ENCODE measurements at regions not wholly inside any gene's neighbourhood (a gene's known extent, or its start where the extent isn't known, plus 50 kb on each side); places are given as distances from the start of the nearest gene placed in this dataset.

- no peak for TF ChIP-seq CTCF (IDR thresholded peaks at IDR 0.05)
- no peak for TF ChIP-seq SP1 (CRISPR knock-in tag; conservative IDR thresholded peaks at IDR 0.05)
- TF ChIP-seq FOXJ3 (CRISPR knock-in tag; IDR thresholded peaks at IDR 0.05; ENCODE audit: borderline replicate concordance): no peak
- TF ChIP-seq MAX (CRISPR knock-in tag; IDR thresholded peaks at IDR 0.05): no peak
- no peak for TF ChIP-seq ZNF423 (CRISPR knock-in tag; IDR thresholded peaks at IDR 0.05)
- no peak for TF ChIP-seq NFATC4 (CRISPR knock-in tag; IDR thresholded peaks at IDR 0.05)
- TF ChIP-seq OVOL2 (CRISPR knock-in tag; IDR thresholded peaks at IDR 0.05; ENCODE audit: borderline replicate concordance): no peak
- no peak for TF ChIP-seq TP53 (CRISPR knock-in tag; IDR thresholded peaks at IDR 0.05)
- TF ChIP-seq ELF4 (CRISPR knock-in tag; IDR thresholded peaks at IDR 0.05; ENCODE audit: low read depth): no peak
Observed at GRCh38 chr12:118737985-118738540, 243.3 kb upstream of the SRRM4 start.
